IPS DF 6.9 (cell line): ENCODE measurements at regions not wholly inside any gene's neighbourhood (a gene's known extent, or its start where the extent isn't known, plus 50 kb on each side); places are given as distances from the start of the nearest gene placed in this dataset.

ENCODE experiments used
- DNase-seq: peaks from one replicate; pipeline ENCODE4 v3.0.0-alpha.2; 2013; ENCODE audit warnings: low read depth, low spot score
- H3K27ac ChIP-seq: one replicate; pipeline ENCODE4 v1.5.1; 2013; ENCODE audit warnings: low read length, control low read depth
- H3K27me3 ChIP-seq: 2 replicates; pipeline ENCODE4 v1.6.1; 2013; ENCODE audit warnings: mild to moderate bottlenecking, low read length; ENCODE audit not compliant: control insufficient read depth, insufficient read depth
- H3K36me3 ChIP-seq: 2 replicates; pipeline ENCODE4 v1.6.1; 2013; ENCODE audit warnings: low read length; ENCODE audit not compliant: control insufficient read depth, insufficient read depth
- H3K4me1 ChIP-seq: 2 replicates; pipeline ENCODE4 v1.6.1; 2013; ENCODE audit warnings: low read length; ENCODE audit not compliant: control insufficient read depth, insufficient read depth
- H3K4me3 ChIP-seq: 2 replicates; pipeline ENCODE4 v1.5.1; 2013; ENCODE audit warnings: mild to moderate bottlenecking, low read length
- H3K9me3 ChIP-seq: 2 replicates; pipeline ENCODE4 v1.6.1; 2013; ENCODE audit warnings: low read length, inconsistent platforms; ENCODE audit not compliant: control insufficient read depth, insufficient read depth
- WGBS: extraction: QIAGEN DNeasy Blood & Tissue Kit; methylation state at CpG from one replicate; pipeline ENCODE4 v1.1.7; 2013; ENCODE audit warnings: mixed read lengths, missing lambda C conversion rate; ENCODE audit not compliant: insufficient read length, insufficient coverage; 5-methylcytosine and 5-hydroxymethylcytosine counted together

DNA sequence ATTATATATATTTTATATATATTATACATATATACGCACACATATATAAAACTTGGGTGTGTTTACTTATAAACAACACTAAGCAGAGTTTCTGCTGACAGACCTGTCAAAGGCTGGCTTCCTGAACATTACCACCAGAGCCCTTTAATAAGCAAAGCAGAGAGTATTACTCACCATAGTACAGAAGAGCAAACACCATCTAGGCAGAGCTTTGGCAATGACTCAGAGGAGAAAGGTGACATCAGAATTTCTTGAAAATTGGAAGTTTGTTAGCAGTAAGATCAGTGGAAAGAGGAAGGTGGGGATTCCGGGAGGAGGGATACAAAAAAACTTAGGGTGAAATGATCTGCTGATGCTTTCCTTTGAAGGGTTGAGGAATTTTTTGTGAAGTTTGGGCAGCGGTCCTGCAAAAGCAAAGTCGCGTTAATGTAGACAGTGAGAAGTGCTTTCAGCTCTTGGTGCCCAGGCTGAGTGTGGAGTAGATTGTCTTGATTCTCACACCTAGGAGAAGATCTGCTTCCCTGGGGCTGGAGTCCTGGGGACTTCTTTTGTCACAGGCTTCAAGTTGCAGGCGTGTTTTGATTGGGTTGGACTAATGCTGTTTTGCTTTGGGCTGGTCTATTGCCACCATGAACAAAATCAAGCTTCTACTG lies 109.6 kb upstream of the BACH2 start:
- Histone ChIP-seq H3K4me1 (peaks cover 4% of the 10 kb centered on the region; the same call in 1 of the 2 replicates), H3K27ac (no peak overlapping the region), H3K36me3 (no peaks in the 10 kb centered on the region), H3K9me3 (no peaks in the 10 kb centered on the region), H3K4me3 (no peak overlapping the region), H3K27me3 (no peaks in the 10 kb centered on the region)
- WGBS = no CpG with 5 or more reads among the region's 6 CpGs
- no peak for DNase-seq

DNA sequence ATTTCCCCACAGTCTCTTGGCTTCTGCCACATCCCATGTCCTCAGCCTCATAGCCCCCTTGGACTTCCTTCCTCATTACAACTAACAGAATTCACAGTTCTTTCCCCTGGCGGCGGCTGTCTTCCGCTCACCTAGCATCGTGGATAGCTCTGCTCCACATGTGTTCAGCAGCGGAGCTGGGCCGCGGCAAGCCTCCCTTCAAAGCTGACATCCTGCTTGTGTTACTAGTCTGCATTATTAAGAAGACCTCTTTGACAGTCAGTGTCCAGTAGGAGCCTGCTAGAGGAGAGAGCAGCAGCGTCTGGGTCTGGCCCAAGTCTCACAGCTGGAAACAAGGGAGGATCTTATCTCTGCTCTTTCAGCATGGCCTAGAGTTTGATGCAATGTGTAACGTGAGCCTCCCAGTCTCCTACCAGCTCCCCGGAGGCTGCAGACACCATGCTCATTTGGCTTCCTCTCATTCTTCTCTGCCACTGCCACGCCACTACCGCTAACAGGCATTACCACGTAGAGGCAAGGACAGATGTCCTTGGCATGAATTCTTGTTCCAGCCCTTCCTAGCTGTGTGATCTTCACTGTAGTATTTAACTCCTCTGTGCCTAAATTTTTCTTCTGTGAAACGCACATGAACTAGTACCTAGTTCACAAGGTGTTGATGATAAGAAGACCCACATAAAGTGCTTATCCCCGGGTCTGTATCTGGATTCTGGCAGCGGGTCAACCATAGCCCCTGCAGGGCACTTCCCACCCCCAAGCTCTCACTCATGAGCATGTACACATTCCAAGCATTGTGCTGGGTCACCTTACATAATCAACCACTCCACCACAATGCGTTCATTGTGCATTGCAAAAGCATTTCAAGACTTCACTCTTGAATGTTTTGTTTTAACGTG lies 107.1 kb upstream of the BACH2 start:
- peaks cover 4% of the 10 kb centered on the region; the same call in 1 of the 2 replicates for H3K4me1 ChIP-seq
- H3K27ac ChIP-seq = no peak overlapping the region
- H3K27me3 ChIP-seq = no peaks in the 10 kb centered on the region
- H3K36me3 ChIP-seq = no peaks in the 10 kb centered on the region
- H3K9me3 ChIP-seq = no peaks in the 10 kb centered on the region
- no CpG with 5 or more reads among the region's 18 CpGs for WGBS
- peak; percentile 29 for DNase-seq
- no peak overlapping the region for H3K4me3 ChIP-seq

DNA sequence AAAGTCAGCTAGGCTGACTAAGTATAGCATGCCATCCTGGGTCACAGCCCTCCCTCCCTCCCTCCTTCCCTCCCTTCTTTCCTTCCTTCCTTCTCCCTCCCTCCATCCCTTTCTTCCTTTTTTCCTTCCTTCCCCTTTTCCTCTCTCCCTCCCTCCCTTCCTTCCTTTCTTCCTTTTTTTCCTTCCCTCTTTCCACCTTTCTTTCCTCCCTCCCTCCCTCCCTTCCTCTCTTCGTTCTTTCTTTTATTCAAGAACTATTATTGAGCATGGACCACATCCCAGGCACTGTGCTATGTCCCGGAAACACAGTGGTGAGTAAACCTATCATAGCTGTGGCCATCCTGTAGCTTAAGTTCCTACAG lies 106.2 kb upstream of the BACH2 start:
- H3K36me3 ChIP-seq = no peaks in the 10 kb centered on the region
- H3K9me3 ChIP-seq = no peaks in the 10 kb centered on the region
- H3K4me1 ChIP-seq = peaks cover 4% of the 10 kb centered on the region; the same call in 1 of the 2 replicates
- 100% methylated on average over 1 of the region's 2 CpGs for WGBS
- H3K27me3 ChIP-seq = no peaks in the 10 kb centered on the region
- H3K27ac ChIP-seq = no peak overlapping the region
- no peak overlapping the region for H3K4me3 ChIP-seq
- no peak for DNase-seq

DNA sequence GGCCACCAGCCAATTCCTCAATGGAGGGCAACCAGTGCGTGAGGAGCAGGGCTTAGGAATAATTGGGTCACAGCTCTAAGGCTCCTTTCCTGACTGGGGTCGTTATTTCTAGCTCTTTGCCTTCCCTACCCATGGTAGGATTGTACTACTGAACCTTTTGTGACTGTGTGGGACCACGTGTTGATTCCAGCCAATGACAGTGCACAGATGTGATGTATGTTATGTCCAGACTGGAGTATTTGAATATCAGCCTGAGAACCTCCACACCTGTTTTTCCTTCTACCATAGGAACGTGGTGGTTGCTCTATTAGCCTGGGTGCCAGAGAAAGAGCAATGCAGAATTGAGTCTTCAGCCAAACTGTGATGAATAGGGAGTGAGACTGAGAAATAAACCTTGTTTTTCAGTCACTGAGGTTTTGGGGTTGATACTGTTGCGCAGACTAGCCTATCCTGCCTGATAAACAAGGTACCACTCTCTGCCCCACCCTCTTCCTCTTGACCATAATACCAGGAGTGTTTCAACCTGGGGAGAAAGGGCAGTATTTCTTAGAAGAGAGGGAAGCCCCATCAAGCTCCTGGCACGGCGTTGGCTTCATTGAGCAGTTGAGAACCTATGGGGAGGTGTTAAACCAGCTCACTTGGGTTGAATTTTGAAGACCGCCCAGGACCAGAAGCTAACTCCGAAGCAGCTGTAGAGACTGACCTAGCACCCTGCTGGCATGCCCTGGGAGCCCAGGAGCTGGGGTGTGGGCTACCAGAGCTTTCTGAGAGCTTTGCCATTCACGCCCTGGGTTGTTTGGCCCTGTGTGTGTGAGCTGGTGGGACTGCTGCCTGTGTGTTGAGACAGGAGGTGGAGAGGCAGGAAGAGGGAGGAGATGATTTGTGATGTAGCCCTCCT lies 105.5 kb upstream of the BACH2 start:
- no CpG with 5 or more reads among the region's 10 CpGs for WGBS
- no peak overlapping the region for H3K4me3 ChIP-seq
- H3K9me3 ChIP-seq = no peaks in the 10 kb centered on the region
- no peaks in the 10 kb centered on the region for H3K27me3 ChIP-seq
- H3K27ac ChIP-seq = no peak overlapping the region
- H3K4me1 ChIP-seq = peaks cover 4% of the 10 kb centered on the region; the same call in 1 of the 2 replicates
- no peak for DNase-seq
- H3K36me3 ChIP-seq = no peaks in the 10 kb centered on the region

DNA sequence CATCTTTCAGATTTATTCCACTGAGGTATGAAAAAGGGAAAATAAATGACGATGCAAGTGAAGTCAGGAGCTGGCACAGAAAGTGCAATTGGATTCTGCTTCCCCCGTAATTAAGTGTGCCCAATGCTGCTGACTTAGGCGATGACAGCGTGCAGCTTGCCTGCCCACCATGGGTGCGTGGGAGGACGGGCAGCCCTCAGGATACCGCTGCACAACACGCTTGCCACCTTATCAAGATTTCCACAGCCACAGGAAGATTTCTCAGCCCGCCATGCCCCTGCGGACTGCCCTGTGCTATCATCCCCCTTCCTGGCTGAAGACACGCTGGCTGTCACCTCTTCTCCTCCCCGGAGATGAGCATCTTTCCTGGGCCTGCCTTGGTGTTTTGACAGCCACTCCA lies 103.3 kb upstream of the BACH2 start:
- H3K9me3 ChIP-seq = no peaks in the 10 kb centered on the region
- peaks cover 4% of the 10 kb centered on the region; the same call in 1 of the 2 replicates for H3K4me1 ChIP-seq
- WGBS = no CpG with 5 or more reads among the region's 12 CpGs
- H3K27ac ChIP-seq = no peak overlapping the region
- H3K36me3 ChIP-seq = no peaks in the 10 kb centered on the region
- H3K27me3 ChIP-seq = no peaks in the 10 kb centered on the region
- no peak for DNase-seq
- H3K4me3 ChIP-seq = no peak overlapping the region

DNA sequence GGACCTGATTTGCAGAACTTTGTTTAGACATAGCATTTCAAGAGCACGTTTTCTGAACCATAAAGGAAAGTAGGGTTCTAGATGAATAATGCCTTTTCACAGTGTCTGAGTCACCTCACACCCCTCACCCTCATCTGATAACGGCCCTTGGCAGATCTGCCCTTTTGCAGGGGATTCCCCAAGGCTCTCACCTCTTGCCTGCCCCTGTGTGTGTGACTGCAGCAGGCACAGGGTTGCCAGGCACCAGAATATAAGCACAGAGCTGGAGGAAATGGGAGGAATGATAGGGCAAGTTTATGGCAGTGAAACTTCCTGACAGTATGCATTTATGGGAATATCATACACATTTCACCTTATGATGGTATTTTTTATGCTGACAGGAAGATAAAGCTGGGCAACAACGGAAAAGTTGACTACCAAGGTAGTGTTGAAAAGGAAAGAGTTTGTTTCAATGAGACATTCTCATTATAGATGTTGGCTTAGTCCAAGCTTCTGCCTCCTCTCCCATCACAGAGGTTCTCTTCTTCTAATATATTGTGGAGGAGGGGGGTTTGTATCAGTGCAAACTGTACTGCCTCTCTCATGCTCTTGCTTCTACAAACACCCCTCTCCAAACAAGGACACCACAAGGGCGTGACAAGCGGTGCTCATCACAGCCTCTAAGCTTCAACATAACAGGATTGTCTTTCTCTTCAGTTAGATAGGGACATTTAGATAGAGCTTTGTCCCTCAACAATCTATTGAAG lies 101.5 kb upstream of the BACH2 start:
- no peaks in the 10 kb centered on the region for H3K4me1 ChIP-seq
- WGBS = no CpG with 5 or more reads among the region's 5 CpGs
- DNase-seq = no peak
- no peak overlapping the region for H3K4me3 ChIP-seq
- no peaks in the 10 kb centered on the region for H3K36me3 ChIP-seq
- H3K27me3 ChIP-seq = no peaks in the 10 kb centered on the region
- H3K27ac ChIP-seq = no peak overlapping the region
- no peaks in the 10 kb centered on the region for H3K9me3 ChIP-seq

DNA sequence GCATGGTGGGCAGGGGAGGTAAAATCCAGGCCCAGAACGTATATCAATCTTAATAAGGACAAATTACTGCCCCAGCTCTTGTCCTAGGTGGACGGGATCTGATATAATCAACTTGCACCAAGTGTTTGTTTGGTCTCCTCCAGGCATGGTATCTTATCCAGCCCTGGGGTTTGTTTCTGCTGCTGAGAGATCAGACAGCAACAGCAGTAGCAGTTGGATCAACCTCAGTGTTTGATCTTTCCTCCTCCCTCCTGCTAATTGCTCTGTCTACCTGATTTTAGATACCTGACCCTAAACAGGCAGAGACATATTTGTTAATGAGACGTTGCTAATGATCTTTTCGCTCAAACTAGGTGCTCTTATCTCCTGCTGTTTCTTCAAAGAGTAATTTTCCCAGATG lies 100.4 kb upstream of the BACH2 start:
- Histone ChIP-seq H3K27ac (no peak overlapping the region), H3K4me3 (no peak overlapping the region), H3K4me1 (no peaks in the 10 kb centered on the region), H3K36me3 (no peaks in the 10 kb centered on the region), H3K27me3 (no peaks in the 10 kb centered on the region), H3K9me3 (no peaks in the 10 kb centered on the region)
- DNase-seq = no peak
- no CpG with 5 or more reads among the region's 4 CpGs for WGBS

DNA sequence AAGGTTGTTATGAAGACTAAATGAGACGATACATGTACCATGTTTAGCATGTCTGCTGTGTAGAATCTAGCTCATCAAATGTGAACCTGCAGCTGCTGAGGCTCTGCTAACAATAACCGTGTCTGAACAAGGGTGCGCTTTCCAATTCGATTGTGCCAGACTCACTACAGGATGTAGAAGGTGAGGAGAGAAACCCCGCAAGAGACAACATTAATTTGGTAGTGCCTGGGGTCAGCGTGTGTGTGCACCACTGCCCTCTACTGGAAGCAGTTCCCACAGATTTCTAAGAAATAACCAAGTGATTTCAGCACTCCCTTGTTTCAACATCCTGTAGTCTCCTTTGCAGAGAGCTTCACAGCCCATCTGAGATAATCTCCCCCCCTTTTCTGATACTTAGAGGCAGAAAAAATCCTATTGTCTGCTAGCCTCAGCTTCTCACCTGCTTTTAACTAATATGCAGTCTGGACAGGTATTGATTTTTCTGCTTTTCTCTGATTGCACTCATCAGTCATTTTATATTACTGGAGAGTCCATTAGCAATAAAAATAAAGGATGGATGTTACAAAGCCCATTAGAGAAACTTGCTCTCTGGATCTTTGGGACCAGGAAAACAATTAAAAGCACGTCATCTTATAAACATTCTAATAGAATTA lies 96.7 kb upstream of the BACH2 start:
- no peak for DNase-seq
- H3K9me3 ChIP-seq = no peaks in the 10 kb centered on the region
- H3K4me1 ChIP-seq = no peaks in the 10 kb centered on the region
- H3K36me3 ChIP-seq = no peaks in the 10 kb centered on the region
- no peak overlapping the region for H3K4me3 ChIP-seq
- no peak overlapping the region for H3K27ac ChIP-seq
- no peaks in the 10 kb centered on the region for H3K27me3 ChIP-seq
- no CpG with 5 or more reads among the region's 7 CpGs for whole genome bisulfite sequencing

DNA sequence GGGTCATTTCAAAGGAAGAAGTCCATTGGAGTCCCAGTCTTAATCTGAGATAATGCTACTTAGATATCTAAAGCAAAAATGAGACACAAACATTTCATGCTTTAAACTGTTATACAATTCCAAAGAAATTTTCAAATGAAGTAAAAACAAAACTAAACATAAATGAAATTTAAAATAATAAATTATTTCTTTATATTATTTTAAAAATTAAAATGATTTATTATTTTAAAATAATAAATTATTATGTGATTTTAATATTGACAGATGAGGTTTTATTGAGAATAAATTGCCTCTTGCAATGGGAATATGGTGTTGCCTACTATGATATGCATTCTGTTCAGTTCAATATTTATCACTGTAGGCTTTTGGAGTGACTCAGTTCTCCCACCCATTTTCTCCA lies 93.7 kb upstream of the BACH2 start:
- H3K4me3 ChIP-seq = no peak overlapping the region
- H3K27ac ChIP-seq = no peak overlapping the region
- H3K9me3 ChIP-seq = no peaks in the 10 kb centered on the region
- DNase-seq = no peak
- H3K27me3 ChIP-seq = no peaks in the 10 kb centered on the region
- H3K4me1 ChIP-seq = peaks cover 2% of the 10 kb centered on the region; the same call in 1 of the 2 replicates
- no peaks in the 10 kb centered on the region for H3K36me3 ChIP-seq
